Upper lobe of left lung (tissue), 4 donors: ENCODE measurements at regions not wholly inside any gene's neighbourhood (a gene's known extent, or its start where the extent isn't known, plus 50 kb on each side); places are given as distances from the start of the nearest gene placed in this dataset.
"Not testable (repeated sequence)": the region's sequence is repeated elsewhere in the genome, so short reads cannot be mapped to it uniquely, and the experiment has no call there.

Experiments used
- POLR2A ChIP-seq, 4 donors: fragments of 450-650 bp; IDR thresholded peaks; one replicate each; pipeline ENCODE4 v1.5.1; 2016 to 2017; ENCODE audit warnings: antibody characterized with exemption in 4 of 4, mild to moderate bottlenecking in 2 of 4
- POLR2AphosphoS5 ChIP-seq, 2 donors: sonication (generic); formaldehyde crosslinking; IDR thresholded peaks; one replicate each; pipeline ENCODE4 v1.5.1; 2017; ENCODE audit warnings: antibody characterized with exemption in 2 of 2
- TF ChIP-seq, protein P1 (sequence below), 6 experiments: fragments of 450-650 bp in 4 of 6; fragments of 200-600 bp in 2 of 6; sonication (generic) in 2 of 6; IDR thresholded peaks; one replicate each; pipeline ENCODE4 v1.5.1; 2016 to 2019; ENCODE audit warnings: antibody characterized with exemption in 6 of 6

DNA sequence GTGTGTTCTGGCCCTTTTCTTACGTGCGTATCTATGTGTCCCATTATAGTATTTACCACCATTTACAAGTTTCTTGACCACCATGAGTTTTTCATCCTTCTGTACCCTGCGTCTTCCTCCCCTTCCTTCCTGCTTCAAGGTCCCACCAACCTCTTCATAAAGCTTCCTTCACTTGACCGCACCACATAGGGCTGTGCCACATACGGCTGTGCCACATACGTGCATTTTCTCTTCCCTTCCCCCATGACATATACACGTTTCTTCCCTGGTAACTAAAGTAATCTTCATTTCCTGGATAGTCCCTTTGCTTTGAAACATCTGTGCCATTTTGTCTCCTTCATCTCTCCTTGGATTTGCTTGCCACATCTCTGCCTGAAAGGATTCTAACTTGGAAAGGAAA, 128.6 kb upstream of the METTL14 start:
- TF ChIP-seq, protein P1, sequence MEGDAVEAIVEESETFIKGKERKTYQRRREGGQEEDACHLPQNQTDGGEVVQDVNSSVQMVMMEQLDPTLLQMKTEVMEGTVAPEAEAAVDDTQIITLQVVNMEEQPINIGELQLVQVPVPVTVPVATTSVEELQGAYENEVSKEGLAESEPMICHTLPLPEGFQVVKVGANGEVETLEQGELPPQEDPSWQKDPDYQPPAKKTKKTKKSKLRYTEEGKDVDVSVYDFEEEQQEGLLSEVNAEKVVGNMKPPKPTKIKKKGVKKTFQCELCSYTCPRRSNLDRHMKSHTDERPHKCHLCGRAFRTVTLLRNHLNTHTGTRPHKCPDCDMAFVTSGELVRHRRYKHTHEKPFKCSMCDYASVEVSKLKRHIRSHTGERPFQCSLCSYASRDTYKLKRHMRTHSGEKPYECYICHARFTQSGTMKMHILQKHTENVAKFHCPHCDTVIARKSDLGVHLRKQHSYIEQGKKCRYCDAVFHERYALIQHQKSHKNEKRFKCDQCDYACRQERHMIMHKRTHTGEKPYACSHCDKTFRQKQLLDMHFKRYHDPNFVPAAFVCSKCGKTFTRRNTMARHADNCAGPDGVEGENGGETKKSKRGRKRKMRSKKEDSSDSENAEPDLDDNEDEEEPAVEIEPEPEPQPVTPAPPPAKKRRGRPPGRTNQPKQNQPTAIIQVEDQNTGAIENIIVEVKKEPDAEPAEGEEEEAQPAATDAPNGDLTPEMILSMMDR (IDR thresholded peaks at IDR 0.05): not testable (repeated sequence)
- TF ChIP-seq POLR2AphosphoS5, POLR2A (IDR thresholded peaks at IDR 0.05): not testable (repeated sequence)
